HG02840 (cell line): ENCODE measurements at regions not wholly inside any gene's neighbourhood (a gene's known extent, or its start where the extent isn't known, plus 50 kb on each side); places are given as distances from the start of the nearest gene placed in this dataset.

Source experiments
- ATAC-seq: cut with Tn5 transposase; IDR thresholded peaks from one replicate; pipeline ENCODE4 v1.9.1; 2021; ENCODE audit warnings: mild to moderate bottlenecking, moderate library complexity, moderate number of reproducible peaks; ENCODE audit not compliant: unreplicated experiment, low FRiP score

DNA sequence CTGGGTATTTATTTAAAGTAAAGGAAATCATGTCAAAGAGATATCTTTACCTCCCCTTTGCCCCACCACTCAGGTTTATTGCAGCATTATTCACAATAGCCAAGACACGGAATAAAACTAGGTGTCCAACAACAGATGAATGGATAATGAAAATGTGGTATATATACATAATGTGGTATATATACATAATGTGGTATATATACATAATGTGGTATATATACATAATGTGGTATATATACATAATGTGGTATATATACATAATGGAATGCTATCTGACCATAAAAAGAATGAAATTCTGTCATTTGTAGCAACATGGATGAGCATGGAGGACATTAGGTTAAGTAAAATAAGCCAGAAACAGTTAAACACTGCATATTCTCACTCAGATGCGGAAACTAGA is 262.6 kb upstream of the PLXNA2 start:
- no peak for ATAC-seq

DNA sequence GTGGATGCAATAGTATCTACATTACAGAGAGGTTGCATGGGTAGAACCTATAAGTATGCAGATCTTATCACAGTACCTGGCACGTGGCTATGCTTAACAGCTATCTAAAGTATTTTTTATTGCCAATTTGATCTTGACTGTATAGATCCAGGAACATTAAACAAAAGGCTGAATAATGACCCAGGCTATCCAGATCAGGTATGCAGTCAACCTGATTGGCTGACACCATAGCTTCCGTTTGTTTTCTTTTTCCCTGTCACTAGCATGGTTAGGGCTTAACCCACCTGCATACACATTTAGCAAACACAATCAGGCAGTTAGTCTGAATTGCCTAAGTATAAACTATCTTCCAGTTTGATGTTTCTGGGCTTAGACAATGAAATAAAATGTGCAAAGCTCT is 264.9 kb upstream of the PLXNA2 start:
- no peak for ATAC-seq

- no peak for ATAC-seq
Measured at GRCh38 chr1:208510192-208510952, 266.2 kb upstream of the PLXNA2 start.

DNA sequence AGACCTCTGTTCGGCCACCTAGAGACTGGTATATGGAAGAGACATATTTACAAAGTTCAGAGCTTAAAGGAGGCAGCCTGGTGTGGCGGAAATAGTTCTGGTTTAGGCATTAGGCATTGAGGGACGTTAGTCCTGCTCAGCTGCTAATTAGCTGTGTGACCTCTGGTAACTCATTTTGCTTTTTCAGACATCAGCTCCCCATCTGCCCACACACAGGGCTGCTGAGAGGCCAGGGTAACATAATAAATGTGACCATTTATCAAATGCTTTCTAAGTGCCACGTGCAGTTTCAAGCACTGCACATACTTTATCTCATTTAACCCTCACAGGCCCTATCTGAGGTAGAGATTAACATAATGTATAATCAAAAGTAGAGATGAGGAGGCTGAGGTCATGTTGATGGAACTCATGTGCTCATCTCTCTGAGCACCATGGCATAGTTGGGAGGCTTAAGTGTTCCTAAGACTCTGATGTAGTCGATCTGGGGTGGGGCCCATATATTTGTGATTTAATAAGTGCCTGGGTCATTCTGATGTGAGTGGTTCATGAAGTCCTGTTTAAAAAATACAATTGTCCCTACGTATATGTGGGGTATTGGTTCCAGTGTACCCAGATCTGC is 267.2 kb upstream of the PLXNA2 start:
- no peak for ATAC-seq

GRCh38 chr1:208513799-208514198 is 269.6 kb upstream of the PLXNA2 start:
- no peak for ATAC-seq

DNA sequence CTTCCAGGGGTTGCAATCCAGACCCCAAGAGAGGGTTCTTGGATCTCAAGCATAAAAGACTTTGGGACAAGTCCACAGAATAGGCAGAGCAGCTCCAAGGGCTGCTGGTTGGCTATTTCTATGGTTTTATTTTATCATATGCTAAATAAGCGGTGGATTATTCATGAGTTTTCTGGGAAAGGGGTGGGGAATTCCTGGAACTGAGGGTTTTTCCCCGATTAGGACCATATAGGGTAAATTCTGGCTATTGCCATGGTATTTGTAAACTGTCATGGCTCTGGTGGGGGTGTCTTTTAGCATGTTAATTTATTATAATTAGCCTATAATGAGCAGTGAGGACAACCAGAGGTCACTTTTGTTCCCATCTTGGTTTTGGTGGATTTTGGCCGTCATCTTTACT is 270.9 kb upstream of the PLXNA2 start:
- ATAC-seq: no peak

- ATAC-seq: no peak
Measured at GRCh38 chr1:208516780-208517179, 272.6 kb upstream of the PLXNA2 start.

DNA sequence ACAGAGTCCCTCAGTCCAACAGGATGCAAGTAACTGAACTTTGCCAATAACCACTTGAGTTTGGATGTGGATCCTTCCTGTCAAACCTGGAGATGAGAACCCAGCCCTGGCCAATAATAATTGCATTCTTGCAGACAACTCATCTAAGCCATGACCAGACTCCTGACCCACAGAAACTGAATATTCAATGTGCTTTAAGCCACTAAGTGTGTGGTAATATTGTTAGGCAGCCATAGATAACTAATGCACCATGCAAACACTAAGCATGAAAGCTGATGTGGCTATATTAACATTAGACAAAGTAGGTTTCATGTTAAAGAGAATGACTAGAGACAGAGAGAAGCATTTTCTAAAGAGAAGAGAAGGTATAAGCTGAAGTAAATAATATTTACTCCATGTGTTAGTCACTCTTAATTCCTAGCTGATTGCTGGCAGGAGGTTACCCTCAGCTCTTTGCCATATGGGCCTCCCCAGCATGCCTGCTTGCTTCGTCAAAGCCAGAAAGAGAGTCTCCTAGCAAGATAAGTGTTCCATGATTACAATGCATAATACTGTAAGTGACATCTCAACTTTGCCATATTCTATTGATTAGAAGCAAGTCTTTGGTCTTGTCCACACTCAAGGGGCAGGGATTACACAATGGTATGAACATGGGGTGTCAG is 276.4 kb upstream of the PLXNA2 start:
- no peak for ATAC-seq

GRCh38 chr1:208521534-208521933 is 277.4 kb upstream of the PLXNA2 start:
- ATAC-seq: no peak

- ATAC-seq: no peak
Measured at GRCh38 chr1:208523007-208523406, 278.8 kb upstream of the PLXNA2 start.

GRCh38 chr1:208524376-208524775 is 280.2 kb upstream of the PLXNA2 start:
- ATAC-seq: no peak

GRCh38 chr1:208524925-208525324 is 280.7 kb upstream of the PLXNA2 start:
- no peak for ATAC-seq

- ATAC-seq: no peak
Measured at GRCh38 chr1:208525417-208525816, 281.2 kb upstream of the PLXNA2 start.

DNA sequence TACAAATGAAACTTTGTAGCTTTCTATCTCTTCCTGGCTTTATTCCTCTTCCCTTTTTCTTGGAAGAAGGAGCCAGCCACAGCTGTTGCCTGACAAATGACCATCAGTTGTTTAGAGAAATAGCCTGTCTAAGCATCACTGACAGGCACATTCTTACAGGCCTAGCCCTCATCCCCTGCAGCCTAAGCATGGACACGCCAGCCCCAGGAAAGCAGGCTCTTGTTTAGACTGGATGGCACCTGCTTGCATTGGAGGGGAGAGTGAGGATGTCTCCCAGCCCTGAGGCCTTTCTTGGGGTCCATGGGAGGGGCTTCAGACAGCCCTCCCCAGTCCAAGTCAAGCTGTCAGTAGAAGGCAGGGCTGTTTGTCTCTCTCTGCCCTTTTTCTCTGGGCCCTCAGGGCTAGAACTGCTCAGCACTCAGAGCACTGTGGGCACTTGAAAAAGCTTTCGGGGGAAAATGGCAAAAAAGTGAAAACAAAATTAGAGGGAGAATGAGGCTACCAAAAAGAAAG is 282.5 kb upstream of the PLXNA2 start:
- ATAC-seq: no peak

- no peak for ATAC-seq
Measured at GRCh38 chr1:208527156-208527555, 283.0 kb upstream of the PLXNA2 start.

DNA sequence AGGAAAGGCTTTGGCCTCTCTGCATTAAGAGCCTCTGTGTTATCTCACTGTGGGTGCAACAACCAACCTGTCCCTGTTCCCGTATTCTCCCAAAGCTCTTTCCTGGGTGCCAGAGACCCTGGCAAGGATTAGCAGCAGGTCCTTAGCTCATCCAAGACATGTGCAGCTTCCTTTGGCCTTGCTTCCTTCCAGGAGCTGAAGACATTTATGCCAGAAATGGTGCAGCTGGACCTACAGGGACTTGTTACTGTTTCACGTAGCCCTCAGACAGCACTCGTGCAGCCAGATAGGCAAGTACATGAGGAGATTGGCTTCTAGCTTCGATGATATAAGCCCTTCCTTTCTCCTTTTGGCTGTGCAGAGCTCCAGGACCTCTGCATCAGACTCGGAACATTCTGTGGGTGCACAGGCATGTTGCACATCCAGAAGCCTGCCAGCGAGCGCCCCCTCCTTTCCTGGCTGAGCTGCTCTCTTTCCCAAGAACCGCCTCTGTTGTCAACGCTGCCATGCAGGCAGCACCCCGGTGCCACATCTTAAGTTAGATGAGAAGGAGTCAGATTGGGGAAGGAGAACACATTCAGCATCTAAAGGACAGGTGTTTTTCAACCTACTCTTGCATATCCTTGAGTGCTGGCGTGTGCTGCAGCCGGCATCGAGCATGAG is 284.5 kb upstream of the PLXNA2 start:
- no peak for ATAC-seq

GRCh38 chr1:208531003-208531750 is 287.0 kb upstream of the PLXNA2 start:
- ATAC-seq: no peak

DNA sequence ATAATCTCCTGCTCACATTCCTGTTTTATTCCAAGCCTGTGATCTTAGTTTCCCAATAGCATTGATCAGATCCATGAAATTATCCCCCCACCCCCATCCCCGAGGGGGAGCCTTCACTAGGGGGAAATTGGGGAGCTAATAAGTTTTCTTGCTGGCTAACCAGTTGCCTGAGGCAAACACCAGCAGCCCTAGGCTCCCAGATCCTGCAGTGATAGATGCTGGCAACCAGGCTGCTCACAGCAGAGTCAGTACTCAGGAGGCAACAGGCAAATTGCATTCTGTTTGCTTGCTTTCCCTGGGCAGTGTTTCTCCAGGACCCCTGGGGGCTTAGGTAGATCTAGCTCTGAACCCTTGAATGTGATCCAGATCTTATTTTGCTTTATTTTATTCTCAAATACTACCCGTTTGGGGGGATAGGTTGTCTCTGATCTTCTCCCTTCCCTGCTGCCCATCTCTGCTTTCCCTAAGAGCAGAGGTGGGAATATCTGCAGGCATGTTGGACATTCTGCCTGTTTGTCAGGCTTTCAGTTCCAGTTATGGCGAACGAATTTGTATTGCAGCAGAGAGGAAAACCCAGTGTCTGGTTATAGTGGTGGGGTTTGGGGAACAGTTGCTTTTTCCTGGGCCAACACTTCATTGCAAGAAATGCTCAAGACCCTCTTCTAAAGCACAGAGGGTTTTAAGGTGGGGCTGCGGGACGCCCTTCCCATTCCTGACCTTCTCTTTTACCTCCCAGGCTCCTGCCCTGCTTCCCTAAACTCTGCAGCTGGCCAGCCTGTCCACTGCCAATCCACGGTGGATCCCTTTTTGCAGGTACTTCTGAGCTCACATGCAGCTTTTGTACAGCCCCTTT is 289.8 kb upstream of the PLXNA2 start:
- ATAC-seq: no peak

GRCh38 chr1:208534599-208534897 is 290.4 kb upstream of the PLXNA2 start:
- ATAC-seq: no peak

DNA sequence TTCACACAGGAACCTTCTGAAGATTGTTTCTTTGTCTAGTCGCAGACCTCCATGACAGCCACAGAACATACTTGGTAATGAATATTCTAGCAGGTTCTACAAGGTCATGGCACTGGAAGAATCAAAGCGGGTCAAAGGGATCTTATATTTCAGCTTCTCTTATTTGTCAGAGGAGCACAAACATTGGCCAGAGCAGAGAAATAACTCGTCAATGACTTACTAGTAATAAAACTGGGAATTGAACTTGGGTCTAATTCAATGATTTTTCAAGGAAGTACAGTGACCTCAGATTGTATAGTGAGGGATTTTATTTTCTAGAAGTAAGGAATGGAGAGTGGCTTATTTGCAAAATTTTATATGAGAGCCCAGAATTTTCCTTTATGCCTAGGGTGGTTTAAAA is 290.8 kb upstream of the PLXNA2 start:
- no peak for ATAC-seq
